ENCODE measurements at regions not wholly inside any gene's neighbourhood (a gene's known extent, or its start where the extent isn't known, plus 50 kb on each side); places are given as distances from the start of the nearest gene placed in this dataset.

GRCh38 chr5:174358276-174358675, 312.8 kb downstream of the NSG2 start:
- no peak for ATAC-seq
- no peak for TF ChIP-seq CTCF (IDR thresholded peaks at IDR 0.05)
- no peaks in the 10 kb centered on the region for H3K36me3 ChIP-seq
- DNase-seq: no peak
- no peaks in the 10 kb centered on the region for H3K4me1 ChIP-seq
- no peaks in the 10 kb centered on the region for H3K27me3 ChIP-seq
- peaks cover 7% of the 10 kb centered on the region for H3K9me3 ChIP-seq
- H3K4me3 ChIP-seq: no peak overlapping the region
- no peak overlapping the region for H3K27ac ChIP-seq
- intact Hi-C loops (cut with DNase I): no loop called here

GRCh38 chr5:174359071-174359470, 313.6 kb downstream of the NSG2 start:
- TF ChIP-seq CTCF (IDR thresholded peaks at IDR 0.05): no peak
- no peaks in the 10 kb centered on the region for H3K4me1 ChIP-seq
- H3K27me3 ChIP-seq: no peaks in the 10 kb centered on the region
- H3K27ac ChIP-seq: no peak overlapping the region
- ATAC-seq (no peak), DNase-seq (no peak)
- intact Hi-C loops (cut with DNase I): no loop called here
- H3K36me3 ChIP-seq: no peaks in the 10 kb centered on the region
- H3K9me3 ChIP-seq: peaks cover 7% of the 10 kb centered on the region
- H3K4me3 ChIP-seq: no peak overlapping the region

- Histone ChIP-seq H3K4me1 (no peaks in the 10 kb centered on the region), H3K36me3 (no peaks in the 10 kb centered on the region), H3K27me3 (no peaks in the 10 kb centered on the region), H3K27ac (no peak overlapping the region), H3K9me3 (peaks cover 7% of the 10 kb centered on the region), H3K4me3 (no peak overlapping the region)
- no peak for DNase-seq
- intact Hi-C loops (cut with DNase I): no loop called here
- no peak for TF ChIP-seq CTCF (IDR thresholded peaks at IDR 0.05)
- ATAC-seq: no peak
Observed at GRCh38 chr5:174362514-174362913, 317.0 kb downstream of the NSG2 start.

- Histone ChIP-seq H3K27me3 (no peaks in the 10 kb centered on the region), H3K4me3 (no peak overlapping the region), H3K36me3 (no peaks in the 10 kb centered on the region), H3K27ac (no peak overlapping the region), H3K4me1 (no peaks in the 10 kb centered on the region), H3K9me3 (peaks cover 7% of the 10 kb centered on the region)
- DNase-seq (no peak), ATAC-seq (no peak)
- intact Hi-C loops (cut with DNase I): no loop called here
- no peak for TF ChIP-seq CTCF (IDR thresholded peaks at IDR 0.05)
Observed at GRCh38 chr5:174363934-174364333, 318.4 kb downstream of the NSG2 start.

- ATAC-seq (no peak), DNase-seq (no peak)
- Histone ChIP-seq H3K4me1 (no peaks in the 10 kb centered on the region), H3K36me3 (no peaks in the 10 kb centered on the region), H3K9me3 (peaks cover 7% of the 10 kb centered on the region), H3K4me3 (no peak overlapping the region), H3K27ac (no peak overlapping the region), H3K27me3 (no peaks in the 10 kb centered on the region)
- intact Hi-C loops (cut with DNase I): no loop called here
- no peak for TF ChIP-seq CTCF (IDR thresholded peaks at IDR 0.05)
Observed at GRCh38 chr5:174364676-174365075, 319.2 kb downstream of the NSG2 start.

GRCh38 chr5:174371600-174372094, 326.1 kb downstream of the NSG2 start:
- ATAC-seq: no peak

More at GRCh38 chr5:174371600-174372094, 326.1 kb downstream of the NSG2 start:
- no peaks in the 10 kb centered on the region for H3K36me3 ChIP-seq
- no peaks in the 10 kb centered on the region for H3K27me3 ChIP-seq
- no peaks in the 10 kb centered on the region for H3K4me1 ChIP-seq
- DNase-seq: no peak
- no peak overlapping the region for H3K27ac ChIP-seq
- H3K4me3 ChIP-seq: no peak overlapping the region
- TF ChIP-seq CTCF (IDR thresholded peaks at IDR 0.05): no peak
- no peaks in the 10 kb centered on the region for H3K9me3 ChIP-seq
- intact Hi-C loops (cut with DNase I): no loop called here

Data from upper lobe of right lung (tissue), 1 donor.